ENCODE measurements at regions not wholly inside any gene's neighbourhood (a gene's known extent, or its start where the extent isn't known, plus 50 kb on each side); places are given as distances from the start of the nearest gene placed in this dataset.

- intact Hi-C loops (cut with micrococcal nuclease): no loop called here
- H3K36me3 ChIP-seq (ENCODE audit: insufficient read depth, low read length): no peaks in the 10 kb centered on the region
- no peak overlapping the region for H3K27ac Mint-ChIP-seq
- H3K9me3 ChIP-seq (ENCODE audit: control insufficient read depth in 1 of 2, low read length in 2 of 2): no peaks in the 10 kb centered on the region
- no peak overlapping the region for H3K27ac ChIP-seq (ENCODE audit: low read depth, low read length)
- peaks cover 0 to 6% (median under 1%) of the 10 kb centered on the region in 8 donors for H3K9me3 Mint-ChIP-seq
- H3K4me3 Mint-ChIP-seq: no peak overlapping the region
- no peaks in the 10 kb centered on the region for H3K4me1 Mint-ChIP-seq
- no peaks in the 10 kb centered on the region for H3K27me3 ChIP-seq (ENCODE audit: insufficient read depth, low read length)
- no peak overlapping the region for H3K4me3 ChIP-seq (ENCODE audit: low read length in 2 of 2)
- POLR2A ChIA-PET (ENCODE audit: partially characterized antibody): no interaction called here
- no peaks in the 10 kb centered on the region for H3K4me1 ChIP-seq (ENCODE audit: insufficient read depth, low read length)
- CTCF ChIA-PET (ENCODE audit: partially characterized antibody): no interaction called here
- H3K27me3 Mint-ChIP-seq: no peaks in the 10 kb centered on the region
- no peaks in the 10 kb centered on the region for H3K36me3 Mint-ChIP-seq
- no peak for DNase-seq
These were observed 154.1 kb upstream of the SYT10 start for GRCh38 chr12:33593753-33594152.

GRCh38 chr12:33596061-33596460, 156.4 kb upstream of the SYT10 start:
- POLR2A ChIA-PET (ENCODE audit: partially characterized antibody): no interaction called here
- Histone ChIP-seq H3K27ac (ENCODE audit: low read depth, low read length) (no peak overlapping the region), H3K4me1 (ENCODE audit: insufficient read depth, low read length) (no peaks in the 10 kb centered on the region), H3K36me3 (ENCODE audit: insufficient read depth, low read length) (no peaks in the 10 kb centered on the region), H3K27me3 (ENCODE audit: insufficient read depth, low read length) (no peaks in the 10 kb centered on the region), H3K9me3 (ENCODE audit: control insufficient read depth in 1 of 2, low read length in 2 of 2) (no peaks in the 10 kb centered on the region), H3K4me3 (ENCODE audit: low read length in 2 of 2) (no peak overlapping the region)
- Mint-ChIP-seq H3K4me3 (no peak overlapping the region), H3K9me3 (peaks cover 0 to 3% (median 0%) of the 10 kb centered on the region in 8 donors), H3K27me3 (no peaks in the 10 kb centered on the region), H3K4me1 (no peaks in the 10 kb centered on the region), H3K27ac (no peak overlapping the region), H3K36me3 (no peaks in the 10 kb centered on the region)
- no peak for DNase-seq
- intact Hi-C loops (cut with micrococcal nuclease): no loop called here
- CTCF ChIA-PET (ENCODE audit: partially characterized antibody): no interaction called here

GRCh38 chr12:33596814-33597213, 157.2 kb upstream of the SYT10 start:
- CTCF ChIA-PET (ENCODE audit: partially characterized antibody): no interaction called here
- H3K27ac Mint-ChIP-seq: no peak overlapping the region

GRCh38 chr12:33602515-33602914, 162.9 kb upstream of the SYT10 start:
- intact Hi-C loops (cut with micrococcal nuclease): no loop called here
- Histone ChIP-seq H3K4me1 (ENCODE audit: insufficient read depth, low read length) (no peaks in the 10 kb centered on the region), H3K36me3 (ENCODE audit: insufficient read depth, low read length) (no peaks in the 10 kb centered on the region), H3K27me3 (ENCODE audit: insufficient read depth, low read length) (no peaks in the 10 kb centered on the region), H3K27ac (ENCODE audit: low read depth, low read length) (no peak overlapping the region), H3K4me3 (ENCODE audit: low read length in 2 of 2) (no peak overlapping the region), H3K9me3 (ENCODE audit: control insufficient read depth in 1 of 2, low read length in 2 of 2) (no peaks in the 10 kb centered on the region)
- H3K27ac Mint-ChIP-seq: no peak overlapping the region
- CTCF ChIA-PET (ENCODE audit: partially characterized antibody): no interaction called here
- no peaks in the 10 kb centered on the region for H3K36me3 Mint-ChIP-seq
- H3K27me3 Mint-ChIP-seq: no peaks in the 10 kb centered on the region
- POLR2A ChIA-PET (ENCODE audit: partially characterized antibody): no interaction called here
- no peak for DNase-seq
- no peaks in the 10 kb centered on the region for H3K4me1 Mint-ChIP-seq
- peaks cover 0 to under 1% (median 0%) of the 10 kb centered on the region in 8 donors for H3K9me3 Mint-ChIP-seq
- no peak overlapping the region for H3K4me3 Mint-ChIP-seq

More at GRCh38 chr12:33596814-33597213, 157.2 kb upstream of the SYT10 start:
- H3K9me3 Mint-ChIP-seq: peaks cover 0 to 3% (median 0%) of the 10 kb centered on the region in 8 donors
- Histone ChIP-seq H3K4me3 (ENCODE audit: low read length in 2 of 2) (no peak overlapping the region), H3K36me3 (ENCODE audit: insufficient read depth, low read length) (no peaks in the 10 kb centered on the region), H3K27me3 (ENCODE audit: insufficient read depth, low read length) (no peaks in the 10 kb centered on the region), H3K27ac (ENCODE audit: low read depth, low read length) (no peak overlapping the region), H3K9me3 (ENCODE audit: control insufficient read depth in 1 of 2, low read length in 2 of 2) (no peaks in the 10 kb centered on the region), H3K4me1 (ENCODE audit: insufficient read depth, low read length) (no peaks in the 10 kb centered on the region)
- no peaks in the 10 kb centered on the region for H3K27me3 Mint-ChIP-seq
- no peaks in the 10 kb centered on the region for H3K36me3 Mint-ChIP-seq
- POLR2A ChIA-PET (ENCODE audit: partially characterized antibody): no interaction called here
- no peak overlapping the region for H3K4me3 Mint-ChIP-seq
- H3K4me1 Mint-ChIP-seq: no peaks in the 10 kb centered on the region
- no peak for DNase-seq
- intact Hi-C loops (cut with micrococcal nuclease): no loop called here

GRCh38 chr12:33605757-33606156, 166.1 kb upstream of the SYT10 start:
- H3K4me1 Mint-ChIP-seq: no peaks in the 10 kb centered on the region
- DNase-seq: no peak
- H3K27ac Mint-ChIP-seq: no peak overlapping the region
- H3K4me3 Mint-ChIP-seq: no peak overlapping the region
- Histone ChIP-seq H3K36me3 (ENCODE audit: insufficient read depth, low read length) (no peaks in the 10 kb centered on the region), H3K4me1 (ENCODE audit: insufficient read depth, low read length) (no peaks in the 10 kb centered on the region), H3K9me3 (ENCODE audit: control insufficient read depth in 1 of 2, low read length in 2 of 2) (no peaks in the 10 kb centered on the region), H3K4me3 (ENCODE audit: low read length in 2 of 2) (no peak overlapping the region), H3K27me3 (ENCODE audit: insufficient read depth, low read length) (no peaks in the 10 kb centered on the region), H3K27ac (ENCODE audit: low read depth, low read length) (no peak overlapping the region)
- ChIA-PET CTCF (ENCODE audit: partially characterized antibody) (no interaction called here), POLR2A (ENCODE audit: partially characterized antibody) (no interaction called here)
- H3K27me3 Mint-ChIP-seq: no peaks in the 10 kb centered on the region
- H3K9me3 Mint-ChIP-seq: peaks cover 0 to 2% (median 0%) of the 10 kb centered on the region in 8 donors
- intact Hi-C loops (cut with micrococcal nuclease): no loop called here
- no peaks in the 10 kb centered on the region for H3K36me3 Mint-ChIP-seq

- intact Hi-C loops (cut with micrococcal nuclease): no loop called here
- H3K27me3 ChIP-seq (ENCODE audit: insufficient read depth, low read length): no peaks in the 10 kb centered on the region
- no peaks in the 10 kb centered on the region for H3K4me1 ChIP-seq (ENCODE audit: insufficient read depth, low read length)
- no peak overlapping the region for H3K27ac ChIP-seq (ENCODE audit: low read depth, low read length)
- H3K4me3 ChIP-seq (ENCODE audit: low read length in 2 of 2): no peak overlapping the region
- DNase-seq: no peak
- no peaks in the 10 kb centered on the region for H3K36me3 ChIP-seq (ENCODE audit: insufficient read depth, low read length)
- no peak overlapping the region for H3K4me3 Mint-ChIP-seq
- no peaks in the 10 kb centered on the region for H3K36me3 Mint-ChIP-seq
- ChIA-PET POLR2A (ENCODE audit: partially characterized antibody) (no interaction called here), CTCF (ENCODE audit: partially characterized antibody) (no interaction called here)
- peaks cover 0 to 6% (median 0%) of the 10 kb centered on the region in 8 donors for H3K9me3 Mint-ChIP-seq
- H3K4me1 Mint-ChIP-seq: no peaks in the 10 kb centered on the region
- H3K27me3 Mint-ChIP-seq: no peaks in the 10 kb centered on the region
- H3K27ac Mint-ChIP-seq: no peak overlapping the region
- H3K9me3 ChIP-seq (ENCODE audit: control insufficient read depth in 1 of 2, low read length in 2 of 2): no peaks in the 10 kb centered on the region
These were observed 170.3 kb upstream of the SYT10 start for GRCh38 chr12:33609910-33610309.

- Mint-ChIP-seq H3K27me3 (no peaks in the 10 kb centered on the region), H3K4me3 (no peak overlapping the region), H3K4me1 (no peaks in the 10 kb centered on the region), H3K9me3 (peaks cover 0 to 23% (median 16%) of the 10 kb centered on the region in 8 donors), H3K27ac (no peak overlapping the region), H3K36me3 (no peaks in the 10 kb centered on the region)
- ChIA-PET POLR2A (ENCODE audit: partially characterized antibody) (no interaction called here), CTCF (ENCODE audit: partially characterized antibody) (no interaction called here)
- H3K27ac ChIP-seq (ENCODE audit: low read depth, low read length): no peak overlapping the region
- peaks cover 0 to 3% of the 10 kb centered on the region in 2 donors for H3K9me3 ChIP-seq (ENCODE audit: control insufficient read depth in 1 of 2, low read length in 2 of 2)
- H3K27me3 ChIP-seq (ENCODE audit: insufficient read depth, low read length): no peaks in the 10 kb centered on the region
- H3K36me3 ChIP-seq (ENCODE audit: insufficient read depth, low read length): no peaks in the 10 kb centered on the region
- intact Hi-C loops (cut with micrococcal nuclease): no loop called here
- H3K4me3 ChIP-seq (ENCODE audit: low read length in 2 of 2): no peak overlapping the region
- H3K4me1 ChIP-seq (ENCODE audit: insufficient read depth, low read length): no peaks in the 10 kb centered on the region
- no peak for DNase-seq
These were observed 175.0 kb upstream of the SYT10 start for GRCh38 chr12:33614630-33615029.

- Mint-ChIP-seq H3K9me3 (peaks cover 0 to 29% (median 20%) of the 10 kb centered on the region in 8 donors), H3K4me3 (no peak overlapping the region), H3K4me1 (no peaks in the 10 kb centered on the region), H3K36me3 (no peaks in the 10 kb centered on the region), H3K27ac (no peak overlapping the region), H3K27me3 (no peaks in the 10 kb centered on the region)
- POLR2A ChIA-PET (ENCODE audit: partially characterized antibody): no interaction called here
- H3K9me3 ChIP-seq (ENCODE audit: control insufficient read depth in 1 of 2, low read length in 2 of 2): peaks cover 0 to 3% of the 10 kb centered on the region in 2 donors
- H3K4me1 ChIP-seq (ENCODE audit: insufficient read depth, low read length): no peaks in the 10 kb centered on the region
- no peak overlapping the region for H3K27ac ChIP-seq (ENCODE audit: low read depth, low read length)
- no peak for DNase-seq
- no peak overlapping the region for H3K4me3 ChIP-seq (ENCODE audit: low read length in 2 of 2)
- H3K27me3 ChIP-seq (ENCODE audit: insufficient read depth, low read length): no peaks in the 10 kb centered on the region
- CTCF ChIA-PET (ENCODE audit: partially characterized antibody): no interaction called here
- intact Hi-C loops (cut with micrococcal nuclease): no loop called here
- H3K36me3 ChIP-seq (ENCODE audit: insufficient read depth, low read length): no peaks in the 10 kb centered on the region
These were observed 177.6 kb upstream of the SYT10 start for GRCh38 chr12:33617218-33617617.
